NCI-H2227 treated with DMSO at 0.1 percent for 48 hours (cell line): ENCODE measurements at regions not wholly inside any gene's neighbourhood (a gene's known extent, or its start where the extent isn't known, plus 50 kb on each side); places are given as distances from the start of the nearest gene placed in this dataset.
"Not testable (repeated sequence)": the region's sequence is repeated elsewhere in the genome, so short reads cannot be mapped to it uniquely, and the experiment has no call there.

Experiments
- DNase-seq: peaks from one replicate; lab custom pipeline; 2025; lab: John Stamatoyannopoulos, UW

DNA sequence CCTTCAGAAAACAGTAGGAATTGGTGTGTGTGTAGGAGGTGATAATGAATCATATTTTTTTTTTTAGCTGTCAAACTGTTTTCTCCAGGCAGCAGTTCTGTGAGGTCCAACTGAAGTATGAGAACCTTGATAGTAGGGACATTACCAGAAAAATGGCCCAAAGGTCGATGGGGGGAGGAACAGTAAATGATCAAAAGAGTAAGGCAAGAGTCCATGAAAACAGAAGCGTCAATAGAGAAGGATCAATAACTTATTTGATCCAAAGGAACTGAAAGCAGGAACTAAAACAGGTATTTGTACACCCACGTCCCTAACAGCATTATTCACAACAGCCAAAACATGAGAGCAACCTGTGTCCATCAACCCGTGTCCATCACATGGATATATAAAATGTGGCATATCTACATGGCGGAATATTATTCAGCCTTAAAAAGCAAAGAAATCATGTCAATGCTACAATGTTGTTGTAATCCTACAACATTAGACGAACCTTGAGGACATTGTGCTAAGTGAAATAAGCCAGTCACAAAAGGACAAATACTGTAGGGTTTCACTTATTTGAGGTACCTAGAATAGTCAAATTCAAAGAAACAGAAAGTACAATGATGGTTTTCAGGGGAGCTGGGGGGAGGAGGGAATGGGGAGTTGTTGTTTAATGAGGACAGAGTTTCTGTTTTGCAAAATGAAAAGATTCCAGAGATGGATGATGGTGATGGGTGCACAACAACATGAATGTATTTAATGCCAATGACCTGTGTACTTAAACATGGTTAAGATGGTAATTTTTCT lies 214.0 kb upstream of the KLF14 start:
- no peak for DNase-seq

DNA sequence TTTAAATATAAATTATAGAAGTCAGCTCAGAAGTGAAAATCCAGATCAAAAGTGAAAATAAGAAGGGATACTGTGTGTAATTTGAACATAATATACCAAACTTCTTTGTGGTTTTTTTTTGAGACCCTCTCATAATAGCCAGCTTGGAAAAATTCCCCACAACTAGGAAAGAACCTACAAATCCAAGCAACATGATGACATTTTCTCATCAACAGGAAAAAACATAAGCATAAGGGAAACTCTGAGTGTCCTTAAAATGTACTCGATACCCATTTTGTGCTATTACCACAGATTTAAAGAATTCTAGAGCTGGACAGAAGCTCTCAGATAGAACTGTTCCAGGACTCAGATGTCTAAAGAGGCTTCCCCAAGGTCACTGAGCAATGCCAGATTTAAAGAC lies 214.8 kb upstream of the KLF14 start:
- no peak for DNase-seq

DNA sequence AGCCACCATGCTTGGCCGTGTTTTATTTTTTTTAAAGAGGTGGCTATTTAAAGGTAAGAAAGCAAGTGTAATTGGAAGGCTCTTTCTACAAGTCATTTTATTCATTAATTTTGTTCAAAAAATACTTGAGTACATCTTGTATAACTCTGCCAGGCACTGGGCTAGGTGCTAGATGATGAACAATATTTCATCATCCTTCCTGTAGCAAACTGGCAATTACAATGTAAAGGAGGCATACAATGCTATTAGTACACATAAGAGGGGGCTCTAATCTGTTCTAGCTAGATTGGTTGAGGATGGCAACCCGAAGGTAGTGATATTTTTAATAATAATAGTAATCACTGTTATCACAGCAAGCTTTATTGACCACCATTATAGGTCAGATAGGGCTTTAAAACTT lies 215.5 kb upstream of the KLF14 start:
- DNase-seq = no peak

DNA sequence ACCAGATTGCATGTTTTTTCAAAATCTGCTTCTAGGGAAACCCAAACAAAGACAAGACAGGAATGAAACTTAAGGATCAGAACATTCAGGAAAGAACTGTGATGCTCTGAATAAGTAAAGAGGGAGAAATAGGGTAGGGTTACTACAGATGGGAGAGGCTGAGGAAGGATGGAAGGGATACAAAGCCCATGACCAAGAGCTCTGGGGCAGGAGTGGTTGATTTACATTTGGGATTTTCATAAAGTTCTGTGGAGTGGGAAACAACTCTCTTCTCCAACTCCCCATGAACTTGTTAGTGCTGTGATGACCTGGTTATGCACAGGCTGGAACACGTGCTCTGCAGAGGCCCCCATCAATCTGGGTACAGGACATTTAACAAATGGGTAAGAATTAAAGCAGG lies 216.0 kb upstream of the KLF14 start:
- DNase-seq = no peak

DNA sequence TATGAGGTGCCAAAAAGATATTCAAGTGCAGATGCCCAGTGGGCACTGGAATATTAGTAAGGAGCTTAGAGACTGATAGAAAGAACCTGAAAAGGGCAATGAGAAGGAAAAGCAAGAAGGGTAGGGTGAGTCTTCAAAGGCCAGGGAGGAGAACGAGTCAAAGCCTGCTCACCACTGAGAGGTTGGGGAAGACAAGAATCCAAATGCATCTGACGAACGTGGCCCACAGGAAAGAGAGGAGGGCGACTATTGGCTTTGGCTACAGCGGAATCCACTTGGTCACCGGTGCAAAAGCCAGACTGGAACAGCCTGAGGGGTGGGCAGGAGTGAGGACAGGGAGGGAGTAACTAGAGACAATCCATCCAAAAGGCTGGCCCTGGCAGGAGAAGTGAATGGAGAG lies 216.7 kb upstream of the KLF14 start:
- no peak for DNase-seq

DNA sequence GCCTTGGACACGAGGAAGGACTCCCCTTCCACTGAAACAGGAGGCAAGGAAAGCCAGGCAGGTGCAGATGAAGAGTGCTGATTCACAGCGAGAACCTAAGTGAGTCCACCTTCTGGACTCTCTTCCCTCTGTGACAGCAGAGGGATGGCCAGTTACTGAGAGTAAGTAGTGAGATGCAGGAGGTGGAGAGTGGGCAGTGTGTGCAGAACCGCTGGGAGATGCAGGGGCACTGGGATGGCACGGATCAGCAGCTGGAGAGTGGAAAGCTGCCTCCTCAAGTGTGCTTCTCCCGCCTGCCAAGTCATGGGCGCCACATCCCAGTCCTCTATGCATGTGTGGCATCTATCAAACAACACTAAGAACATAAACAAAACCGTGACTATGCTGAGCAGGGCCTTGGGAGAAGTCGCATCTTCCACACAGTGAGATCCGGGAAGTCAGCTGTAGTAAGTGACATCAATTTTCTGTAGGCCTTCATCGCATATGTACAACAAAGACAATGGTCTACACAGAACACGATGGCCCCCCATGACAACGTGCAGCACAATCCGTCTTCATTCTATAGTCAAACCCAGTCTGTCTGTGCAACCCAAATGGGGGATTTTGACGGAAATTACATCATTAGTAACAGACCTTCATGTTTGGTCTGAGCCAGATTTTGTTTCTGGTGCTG lies 217.4 kb upstream of the KLF14 start:
- no peak for DNase-seq

DNA sequence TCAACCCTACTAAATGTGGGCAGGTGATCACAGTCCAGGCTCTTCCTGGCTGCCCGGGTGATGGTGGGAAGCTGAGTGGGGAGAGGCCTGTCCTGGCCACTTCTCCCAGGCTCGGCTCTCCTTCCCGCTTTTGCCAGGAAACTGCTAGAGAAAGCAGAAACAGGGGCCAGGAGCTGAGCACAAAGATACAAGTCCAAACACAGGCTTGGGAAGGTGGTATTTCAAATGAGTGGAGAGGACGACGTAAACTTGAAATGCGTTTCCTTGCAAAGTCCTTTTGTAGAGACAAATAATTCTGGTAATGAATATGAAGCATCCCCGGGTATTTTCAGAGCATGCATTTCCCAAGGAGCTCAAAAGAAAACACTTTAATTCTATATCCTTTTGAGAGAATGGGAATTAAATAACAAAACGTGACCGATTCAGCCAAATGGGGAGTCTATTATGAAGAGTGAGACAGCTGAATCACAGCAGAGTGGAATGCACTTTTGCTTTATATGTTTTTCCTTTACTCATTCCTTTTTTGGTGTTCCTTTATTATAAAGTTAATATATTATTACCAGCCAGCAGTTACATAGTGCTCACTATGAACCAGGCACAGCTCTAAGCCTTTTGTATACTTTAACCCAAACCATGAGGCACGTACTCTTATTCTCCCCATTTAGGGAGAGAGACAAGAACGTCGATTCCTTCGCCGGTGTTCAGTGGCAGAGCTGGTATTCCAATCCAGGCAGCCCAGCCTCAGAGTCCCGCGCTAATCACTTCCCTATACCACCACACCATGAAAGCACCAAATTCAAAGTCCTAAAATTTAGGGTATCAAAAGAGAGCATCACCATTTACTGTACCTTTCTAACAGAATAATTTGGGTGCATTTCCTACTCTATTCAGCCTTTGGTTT lies 218.2 kb upstream of the KLF14 start:
- DNase-seq = no peak

DNA sequence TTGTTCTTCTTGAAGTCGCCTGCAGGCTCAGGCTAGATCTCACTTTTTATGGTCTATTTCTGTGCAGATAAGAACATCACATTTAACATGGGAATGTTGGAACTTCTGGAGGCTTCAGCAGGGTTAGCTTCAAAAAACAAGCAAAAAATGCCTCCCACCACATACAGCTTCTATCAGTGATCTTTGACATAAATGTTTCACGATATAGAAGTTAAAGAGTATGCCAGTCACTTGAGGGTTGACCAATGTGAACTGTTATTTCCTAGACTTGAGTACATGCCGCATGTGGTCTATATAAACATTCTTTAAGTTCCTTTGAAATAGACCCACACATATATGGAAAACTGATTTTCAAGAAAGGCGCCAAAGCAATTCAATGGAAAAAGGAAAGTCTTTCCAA lies 219.2 kb upstream of the KLF14 start:
- DNase-seq = no peak

DNA sequence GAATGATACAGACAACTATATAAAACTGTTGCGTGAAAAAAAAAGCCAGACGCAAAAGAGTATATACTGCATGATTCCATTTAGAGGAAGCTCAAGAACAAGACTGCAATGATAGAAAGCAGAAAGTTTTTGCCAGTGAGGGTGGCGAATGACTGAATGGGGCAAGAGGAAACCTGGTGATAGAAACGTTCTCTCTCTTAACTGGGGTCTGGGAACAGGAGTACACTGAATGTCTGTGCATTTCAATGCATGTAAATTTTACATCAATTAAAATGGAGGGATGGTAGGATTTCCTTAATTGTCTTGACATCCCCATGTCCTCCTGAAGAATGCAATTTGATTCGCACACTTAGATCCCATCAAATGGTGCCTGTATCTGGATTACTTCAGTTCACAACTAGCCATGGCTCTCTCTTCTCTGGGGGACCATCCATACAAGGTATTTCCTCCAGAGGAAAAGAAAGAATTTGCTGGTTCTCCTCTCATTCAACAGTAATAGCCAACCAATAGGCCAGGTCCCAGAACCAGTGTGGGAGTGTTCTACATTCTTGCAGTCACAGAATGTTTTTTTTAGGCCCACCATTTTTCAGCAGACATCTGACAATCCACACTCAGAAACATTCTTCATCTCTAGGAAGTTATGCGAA lies 221.0 kb upstream of the KLF14 start:
- DNase-seq = no peak

DNA sequence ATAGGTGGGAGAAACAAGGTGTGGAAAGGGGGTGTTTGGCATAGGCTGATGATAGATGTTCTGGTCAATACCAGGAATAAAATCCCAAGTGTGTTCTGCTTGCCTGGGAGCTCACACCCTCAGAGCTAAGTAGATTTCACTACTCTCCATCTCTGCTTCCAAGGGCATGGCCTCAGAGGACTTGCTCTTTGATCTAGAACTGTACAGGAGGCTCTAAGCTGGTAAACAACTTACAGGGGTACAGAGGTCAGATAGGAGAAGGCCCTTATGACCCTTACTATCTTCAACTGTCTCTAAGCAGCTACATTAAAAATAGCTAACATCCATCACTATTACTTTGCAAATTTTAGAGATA lies 221.5 kb upstream of the KLF14 start:
- no peak for DNase-seq

DNA sequence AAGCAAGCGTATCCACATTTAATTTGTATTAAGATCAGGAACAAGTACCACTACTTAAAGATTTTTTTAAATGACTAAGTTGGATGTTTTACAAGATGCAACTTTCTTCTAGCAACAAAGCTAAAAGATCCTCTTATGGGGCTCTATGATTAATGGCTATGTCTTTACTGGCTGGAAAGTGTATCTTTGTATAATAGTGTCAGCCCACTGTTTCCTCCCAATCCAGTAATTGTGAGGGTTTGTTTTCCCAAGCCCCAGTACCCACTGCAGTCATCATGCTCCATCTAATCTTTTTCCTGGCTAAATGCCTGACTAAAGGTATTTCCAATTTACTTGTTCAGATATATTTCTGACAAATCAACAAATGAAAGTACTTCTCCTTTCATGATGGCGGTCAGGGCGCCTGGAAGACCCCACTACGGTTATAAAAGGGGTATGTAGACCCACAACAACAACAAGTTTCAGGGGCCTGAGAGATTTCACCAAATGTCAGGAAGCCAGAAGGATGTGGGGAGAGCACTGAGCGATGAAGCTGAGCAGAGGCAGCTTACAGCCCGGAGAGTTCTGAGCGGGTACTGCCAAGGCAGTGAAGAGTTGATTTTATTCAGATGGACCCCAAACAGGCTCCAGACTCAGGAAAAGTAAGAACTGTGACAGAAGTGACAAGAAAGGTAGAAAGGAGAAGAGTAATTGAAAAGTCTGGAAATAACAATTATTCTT lies 222.6 kb upstream of the KLF14 start:
- DNase-seq = no peak

DNA sequence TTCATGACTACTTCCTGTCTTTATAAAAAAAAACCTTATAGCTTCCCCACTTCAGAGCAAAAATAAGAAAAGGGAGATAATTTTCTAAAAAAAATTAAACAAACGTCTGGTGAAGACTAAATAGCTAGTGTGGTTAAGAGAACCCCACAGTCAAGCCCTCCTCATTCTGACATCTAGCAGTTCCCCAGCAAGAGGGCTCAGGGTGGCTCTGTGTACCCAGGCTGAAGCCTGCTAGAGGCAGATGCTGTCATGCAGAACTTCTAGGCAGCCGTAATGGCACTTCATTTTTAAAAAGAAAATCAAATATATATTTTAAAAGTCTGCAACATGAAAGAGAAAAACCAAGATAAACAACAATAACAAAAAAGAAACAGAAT lies 223.1 kb upstream of the KLF14 start:
- no peak for DNase-seq

DNA sequence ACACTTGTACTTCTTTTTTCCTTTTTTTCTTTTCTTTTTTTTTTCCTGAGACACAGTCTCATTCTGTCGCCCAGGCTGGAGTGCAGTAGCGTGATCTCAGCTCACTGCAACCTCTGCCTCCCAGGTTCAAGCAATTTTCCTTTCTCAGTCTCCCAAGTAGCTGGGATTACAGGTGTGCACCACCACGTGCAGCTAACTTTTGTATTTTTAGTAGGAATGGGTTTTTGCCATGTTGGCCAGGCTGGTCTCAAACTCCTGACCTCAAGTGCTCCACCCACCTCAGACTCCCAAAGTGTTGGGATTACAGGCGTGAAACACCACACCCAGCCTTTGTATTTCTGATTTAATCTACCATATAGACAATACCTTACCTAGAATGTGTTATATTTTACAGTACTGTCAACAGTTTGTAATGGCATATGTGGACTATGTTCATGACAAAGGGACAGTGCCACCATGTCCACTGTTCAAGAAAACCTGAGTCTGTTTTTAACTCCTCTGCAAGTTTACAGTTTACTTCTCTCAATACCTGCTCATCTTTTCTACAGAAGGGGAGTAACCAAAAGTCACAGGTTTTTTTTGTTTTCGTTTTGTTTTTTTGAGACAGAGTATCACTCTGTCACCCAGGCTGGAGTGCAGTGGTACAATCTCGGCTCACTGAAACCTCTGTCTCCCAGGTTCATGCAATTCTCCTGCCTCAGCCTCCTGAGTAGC lies 223.9 kb upstream of the KLF14 start:
- not testable (repeated sequence) for DNase-seq

DNA sequence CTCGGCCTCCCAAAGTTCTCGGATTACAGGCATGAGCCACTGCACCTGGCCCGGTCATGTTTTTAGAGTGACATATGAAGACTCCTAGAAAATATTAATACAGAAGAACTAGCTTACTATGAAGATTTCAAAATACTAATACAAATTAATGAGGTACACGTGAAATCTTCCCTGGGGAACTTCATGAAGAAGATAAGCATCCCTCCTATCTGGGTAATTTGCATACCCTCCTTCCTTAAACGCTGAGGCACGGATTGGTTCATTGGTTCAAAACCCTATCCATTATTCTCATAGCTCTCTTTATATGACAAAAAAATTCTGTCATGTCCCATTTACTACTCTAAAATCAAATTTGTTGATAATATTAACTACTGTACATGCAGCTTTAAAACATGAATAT lies 224.8 kb upstream of the KLF14 start:
- DNase-seq = no peak

DNA sequence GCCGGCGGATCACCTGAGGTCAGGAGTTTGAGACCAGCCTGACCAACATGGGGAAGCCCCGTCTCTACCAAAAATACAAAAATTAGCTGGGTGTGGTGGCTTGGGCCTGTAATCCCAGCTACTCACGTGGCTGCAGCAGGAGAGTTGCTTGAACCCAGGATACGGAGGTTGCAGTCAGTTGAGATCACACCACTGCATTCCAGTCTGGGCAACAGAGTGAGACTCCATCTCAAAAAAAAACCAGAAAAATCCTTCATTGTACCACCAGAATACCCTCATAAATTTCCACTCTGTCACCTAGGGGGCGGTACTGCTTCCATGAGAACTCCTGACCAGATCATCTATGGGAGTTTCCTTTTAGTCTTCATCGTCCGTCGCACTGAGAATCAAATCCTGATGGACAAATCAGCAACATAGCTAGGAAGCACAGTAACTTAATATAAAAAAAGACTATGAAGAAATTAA lies 225.8 kb upstream of the KLF14 start:
- no peak for DNase-seq

DNA sequence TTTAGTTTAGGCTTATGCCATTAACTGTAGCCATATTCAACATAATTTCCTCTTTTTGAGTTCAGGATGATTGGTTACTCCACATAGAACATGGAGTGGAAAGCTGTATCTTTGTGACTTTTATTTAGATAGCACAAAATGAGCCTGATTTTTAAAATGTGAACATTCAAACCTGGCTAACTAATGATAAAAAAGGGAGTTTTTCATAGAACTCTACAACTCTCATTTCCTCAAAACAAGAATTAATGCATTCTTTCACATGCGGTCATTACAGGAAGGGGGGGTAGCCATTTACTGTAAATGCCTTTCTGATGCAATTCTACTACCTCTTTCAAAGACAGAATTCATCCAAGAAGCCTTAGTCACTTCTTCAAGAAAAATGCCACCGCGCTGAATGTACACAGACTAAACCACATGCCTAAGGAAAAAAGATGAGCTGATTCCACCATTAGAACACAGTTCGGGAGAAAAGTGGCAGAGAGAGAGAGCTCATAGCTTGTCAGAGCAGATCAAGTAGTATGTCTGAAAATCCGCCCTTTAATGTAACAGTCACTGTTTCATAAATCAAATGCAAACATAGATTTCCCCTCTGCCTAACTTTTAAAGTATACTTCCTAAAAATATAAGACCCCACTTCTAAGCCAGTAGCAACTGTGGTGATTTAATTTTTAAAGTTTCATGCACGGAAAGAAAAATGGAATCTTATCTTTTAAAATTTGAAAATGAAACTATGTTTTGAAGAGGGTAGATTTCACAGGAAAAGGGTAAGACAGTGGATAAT lies 226.4 kb upstream of the KLF14 start:
- no peak for DNase-seq

DNA sequence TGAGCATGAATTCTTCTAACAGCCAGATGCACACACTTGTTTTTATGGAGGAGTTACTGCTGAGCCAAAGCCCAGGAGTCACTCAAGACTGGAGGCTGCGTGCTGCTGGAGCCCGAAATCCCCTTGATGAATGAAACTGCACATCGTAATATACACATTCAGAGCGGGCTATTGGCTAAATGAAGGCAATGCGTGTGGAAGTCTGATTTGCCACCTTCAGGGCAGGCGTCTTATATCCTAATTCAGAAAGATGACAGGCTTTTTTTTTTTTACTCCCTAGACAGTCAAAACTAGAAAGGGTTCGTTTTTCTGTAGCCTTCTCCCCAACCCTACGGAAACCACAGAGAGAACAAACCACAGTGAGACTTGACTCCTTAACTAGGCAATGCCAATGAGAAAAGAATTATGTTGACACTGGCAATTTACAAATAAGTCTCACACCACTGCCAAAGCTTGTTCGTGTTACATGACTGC lies 227.2 kb upstream of the KLF14 start:
- DNase-seq = no peak

DNA sequence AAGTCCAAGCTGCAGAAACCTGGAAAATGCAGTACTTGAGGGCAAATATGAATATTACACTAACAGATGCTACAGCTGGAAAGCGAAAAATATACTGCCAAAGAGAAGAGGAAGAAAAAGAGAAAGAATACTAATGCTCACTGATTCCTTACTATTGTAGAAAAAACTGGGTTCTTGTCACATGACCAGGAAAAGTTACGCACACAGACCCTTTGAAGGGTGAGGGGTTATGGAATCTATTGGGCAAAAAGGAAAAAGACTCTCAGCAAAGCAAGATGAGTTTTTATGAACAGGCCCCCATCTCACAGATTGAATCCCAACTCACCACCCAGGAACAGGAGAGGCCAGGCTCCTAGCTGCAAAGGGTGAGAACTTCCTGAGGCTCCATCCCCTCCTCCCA lies 228.1 kb upstream of the KLF14 start:
- DNase-seq = no peak

DNA sequence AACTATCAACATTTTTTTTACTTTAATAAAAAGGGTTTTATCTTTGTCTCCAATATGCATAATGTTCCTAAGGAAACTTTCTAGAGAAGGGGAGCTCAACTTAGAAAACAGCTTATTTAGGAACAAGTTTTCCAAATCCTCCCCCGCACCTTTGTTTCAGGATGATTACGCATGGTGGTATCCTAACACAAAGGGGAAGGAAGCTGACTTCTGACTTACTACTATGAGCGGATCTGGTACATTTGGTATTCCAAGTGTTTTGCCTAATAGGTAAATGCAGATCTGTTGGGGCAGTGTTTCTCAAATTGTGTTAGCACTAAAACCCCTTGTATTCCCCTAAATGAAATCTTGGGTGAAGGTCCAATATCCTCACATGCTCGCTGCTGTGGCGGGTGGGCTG lies 229.3 kb upstream of the KLF14 start:
- no peak for DNase-seq

DNA sequence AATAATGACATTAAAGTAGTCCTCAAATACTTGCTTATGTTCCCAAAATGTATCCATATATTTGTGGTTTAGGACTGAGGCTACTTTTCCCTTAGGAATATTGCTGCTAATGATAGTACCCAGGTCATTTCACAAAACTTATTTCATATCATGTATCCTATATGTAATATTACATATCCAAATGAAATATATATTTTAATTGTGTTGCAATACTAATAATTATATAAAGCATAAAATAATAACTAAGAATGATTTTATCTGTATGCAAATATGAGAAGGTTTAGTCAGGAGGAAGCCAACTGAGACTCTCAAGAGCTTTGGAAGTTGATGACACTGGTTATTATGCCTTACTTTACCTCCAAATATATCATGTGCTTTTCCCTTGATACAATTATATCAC lies 231.5 kb upstream of the KLF14 start:
- no peak for DNase-seq
